GDM1 (cell line): ENCODE measurements at regions not wholly inside any gene's neighbourhood (a gene's known extent, or its start where the extent isn't known, plus 50 kb on each side); places are given as distances from the start of the nearest gene placed in this dataset.

ENCODE experiments used
- DNase-seq: peaks from one replicate; lab custom pipeline; 2025; lab: John Stamatoyannopoulos, UW

- no peak for DNase-seq
These were observed 178.0 kb downstream of the PRDM2 start for GRCh38 chr1:13878021-13878420.

- no peak for DNase-seq
These were observed 178.5 kb downstream of the PRDM2 start for GRCh38 chr1:13878451-13878850.

- no peak for DNase-seq
These were observed 181.5 kb downstream of the PRDM2 start for GRCh38 chr1:13881385-13882088.

GRCh38 chr1:13888351-13888986 lies 188.5 kb downstream of the PRDM2 start:
- no peak for DNase-seq

GRCh38 chr1:13889495-13889894 lies 189.5 kb downstream of the PRDM2 start:
- DNase-seq, result no peak

- DNase-seq, result no peak
These were observed 190.8 kb downstream of the PRDM2 start for GRCh38 chr1:13890766-13891165.

GRCh38 chr1:13892198-13892597 lies 192.2 kb downstream of the PRDM2 start:
- DNase-seq, result no peak

GRCh38 chr1:13892671-13893325 lies 192.8 kb downstream of the PRDM2 start:
- DNase-seq, result no peak

GRCh38 chr1:13893409-13893821 lies 193.4 kb downstream of the PRDM2 start:
- no peak for DNase-seq

- no peak for DNase-seq
These were observed 196.9 kb downstream of the PRDM2 start for GRCh38 chr1:13896932-13897331.

GRCh38 chr1:13898406-13898805 lies 198.4 kb downstream of the PRDM2 start:
- no peak for DNase-seq

- DNase-seq, result no peak
These were observed 199.9 kb downstream of the PRDM2 start for GRCh38 chr1:13899856-13900255.

- DNase-seq, result no peak
These were observed 200.6 kb downstream of the PRDM2 start for GRCh38 chr1:13900583-13900982.

GRCh38 chr1:13901039-13901438 lies 201.1 kb downstream of the PRDM2 start:
- no peak for DNase-seq

- DNase-seq, result no peak
These were observed 201.6 kb downstream of the PRDM2 start for GRCh38 chr1:13901597-13901996.

- no peak for DNase-seq
These were observed 208.1 kb downstream of the PRDM2 start for GRCh38 chr1:13908128-13908527.

- no peak for DNase-seq
These were observed 212.0 kb downstream of the PRDM2 start for GRCh38 chr1:13911697-13912619.

GRCh38 chr1:13913396-13913795 lies 213.4 kb downstream of the PRDM2 start:
- DNase-seq, result no peak

GRCh38 chr1:13916530-13916929 lies 216.5 kb downstream of the PRDM2 start:
- DNase-seq, result no peak

- DNase-seq, result no peak
These were observed 217.6 kb downstream of the PRDM2 start for GRCh38 chr1:13917607-13918006.

GRCh38 chr1:13918862-13919261 lies 218.9 kb downstream of the PRDM2 start:
- DNase-seq, result no peak

- DNase-seq, result no peak
These were observed 221.2 kb downstream of the PRDM2 start for GRCh38 chr1:13921190-13921589.
